IMR-90 (cell line): ENCODE measurements at regions not wholly inside any gene's neighbourhood (a gene's known extent, or its start where the extent isn't known, plus 50 kb on each side); places are given as distances from the start of the nearest gene placed in this dataset.

Experiments used
- ATAC-seq: fragments of 200-7000 bp; cut with Tn5 transposase; 2 replicates; pipeline ENCODE4 v1.9.1; 2020; ENCODE audit warnings: low read depth, mild to moderate bottlenecking, moderate library complexity
- BruUV-seq: library from RNA; stranded (reverse); fragments of 400-500 nt; replicated peaks from 2 replicates; lab custom pipeline; 2021; lab: Mats Ljungman, UMichigan
- CTCF ChIA-PET: fragments of 300-600 bp; formaldehyde crosslinking; extraction: SDS; loops from one replicate; lab custom pipeline; 2021; ENCODE audit warnings: antibody characterized with exemption; lab: Yijun Ruan, JAX
- POLR2A ChIA-PET: fragments of 300-600 bp; sonication (Branson Sonifier 250); formaldehyde crosslinking; loops from one replicate; lab custom pipeline; 2022; ENCODE audit warnings: antibody characterized with exemption; ENCODE audit not compliant: unreplicated experiment; lab: Charles Lee
- DNase-seq: peaks from one replicate; pipeline ENCODE4 v3.0.0; 2013
- H2AFZ ChIP-seq: replicated peaks from 2 replicates; pipeline ENCODE3; 2013; ENCODE audit warnings: low read length, mild to moderate bottlenecking; ENCODE audit not compliant: poor library complexity
- H2AK5ac ChIP-seq: 2 replicates; pipeline ENCODE4 v1.6.1; 2013; ENCODE audit warnings: low read depth, low read length, inconsistent platforms
- H2AK9ac ChIP-seq: replicated peaks from 2 replicates; pipeline ENCODE3; 2013; ENCODE audit warnings: mild to moderate bottlenecking, low read depth, low read length, moderate library complexity; ENCODE audit not compliant: poor library complexity
- H2BK120ac ChIP-seq: 2 replicates; pipeline ENCODE4 v1.6.1; 2013; ENCODE audit warnings: low read depth, low read length, inconsistent platforms
- H2BK15ac ChIP-seq: 3 replicates; pipeline ENCODE4 v1.6.1; 2013; ENCODE audit warnings: low read depth, low read length, inconsistent platforms
- H2BK20ac ChIP-seq: 2 replicates; pipeline ENCODE4 v1.6.1; 2013; ENCODE audit warnings: low read depth, mild to moderate bottlenecking, inconsistent platforms, low read length, moderate library complexity
- H2BK5ac ChIP-seq: 2 replicates; pipeline ENCODE4 v1.6.1; 2013; ENCODE audit warnings: mild to moderate bottlenecking, low read depth, low read length, inconsistent platforms; ENCODE audit not compliant: poor library complexity, severe bottlenecking
- H3K14ac ChIP-seq: replicated peaks from 2 replicates; pipeline ENCODE4 v1.6.1; 2013; ENCODE audit warnings: low read depth, low read length, inconsistent platforms
- H3K18ac ChIP-seq: 2 replicates; pipeline ENCODE4 v1.6.1; 2013; ENCODE audit warnings: low read depth, low read length, control low read depth
- H3K23ac ChIP-seq: 2 replicates; pipeline ENCODE4 v1.6.1; 2013; ENCODE audit warnings: low read depth, low read length, inconsistent platforms
- H3K27ac ChIP-seq: 2 replicates; pipeline ENCODE4 v1.5.1; 2013; ENCODE audit warnings: mild to moderate bottlenecking, control low read depth, low read length; ENCODE audit not compliant: insufficient read depth
- H3K27me3 ChIP-seq: 2 replicates; pipeline ENCODE4 v1.6.1; 2013; ENCODE audit warnings: low read length; ENCODE audit not compliant: control insufficient read depth, insufficient read depth
- H3K36me3 ChIP-seq: 2 replicates; pipeline ENCODE4 v1.6.1; 2013; ENCODE audit warnings: low read length, mixed read lengths; ENCODE audit not compliant: control insufficient read depth, insufficient read depth
- H3K4ac ChIP-seq: 2 replicates; pipeline ENCODE4 v1.6.1; 2013; ENCODE audit warnings: low read depth, low read length, inconsistent platforms
- H3K4me1 ChIP-seq: 2 replicates; pipeline ENCODE4 v1.6.1; 2013; ENCODE audit warnings: low read length, mixed read lengths; ENCODE audit not compliant: control insufficient read depth, insufficient read depth
- H3K4me2 ChIP-seq: 2 replicates; pipeline ENCODE4 v1.6.1; 2013; ENCODE audit warnings: low read depth, mild to moderate bottlenecking, control low read depth, low read length, moderate library complexity
- H3K4me3 ChIP-seq: 2 replicates; pipeline ENCODE4 v1.5.1; 2013; ENCODE audit warnings: low read depth, mild to moderate bottlenecking, control low read depth, low read length, moderate library complexity; ENCODE audit not compliant: insufficient read depth
- H3K56ac ChIP-seq: 2 replicates; pipeline ENCODE4 v1.6.1; 2013; ENCODE audit warnings: low read length, inconsistent platforms; ENCODE audit not compliant: insufficient read depth; ENCODE audit errors: extremely low read depth
- H3K79me1 ChIP-seq, 2 experiments: 2 replicates each; pipeline ENCODE4 v1.6.1; 2013; ENCODE audit warnings: low read length in 2 of 2, inconsistent platforms in 1 of 2, low read depth in 1 of 2
- H3K9ac ChIP-seq: 2 replicates; pipeline ENCODE4 v1.6.1; 2013; ENCODE audit warnings: low read depth, low read length, control low read depth
- H3K9me1 ChIP-seq: 2 replicates; pipeline ENCODE4 v1.6.1; 2013; ENCODE audit warnings: low read length, inconsistent platforms; ENCODE audit not compliant: insufficient read depth
- H3K9me3 ChIP-seq: 2 replicates; pipeline ENCODE4 v1.6.1; 2013; ENCODE audit warnings: low read length; ENCODE audit not compliant: control insufficient read depth, insufficient read depth
- H4K20me1 ChIP-seq: 2 replicates; pipeline ENCODE4 v1.6.1; 2013; ENCODE audit warnings: low read length, inconsistent platforms; ENCODE audit not compliant: insufficient read depth
- H4K5ac ChIP-seq: 2 replicates; pipeline ENCODE4 v1.6.1; 2013; ENCODE audit warnings: mild to moderate bottlenecking, low read depth, low read length, control low read depth
- H4K8ac ChIP-seq, 2 experiments: 2 replicates each; pipeline ENCODE4 v1.6.1; 2013; ENCODE audit warnings: low read depth in 2 of 2, low read length in 2 of 2, control low read depth in 1 of 2, inconsistent platforms in 1 of 2
- H4K91ac ChIP-seq: 2 replicates; pipeline ENCODE4 v1.6.1; 2013; ENCODE audit warnings: low read depth, low read length, inconsistent platforms; ENCODE audit not compliant: insufficient read depth
- BHLHE40 ChIP-seq: fragments of 150-350 bp; IDR thresholded peaks from 2 replicates; pipeline ENCODE4 v1.6.1; 2016; ENCODE audit warnings: mild to moderate bottlenecking, low read depth, low read length
- CHD1 ChIP-seq: IDR thresholded peaks from 2 replicates; pipeline ENCODE4 v1.6.1; 2012; ENCODE audit warnings: low read depth, low read length, improper control_type of control experiment
- POLR2A ChIP-seq: IDR thresholded peaks from 2 replicates; pipeline ENCODE4 v1.6.1; 2012; ENCODE audit warnings: mild to moderate bottlenecking, low read depth, low read length
- RFX5 ChIP-seq: IDR thresholded peaks from 2 replicates; pipeline ENCODE4 v1.8.0; 2012; ENCODE audit warnings: low read depth, mild to moderate bottlenecking, low read length, moderate library complexity
- WGBS, 2 experiments: methylation state at CpG; one replicate each; pipeline versions ENCODE4 v1.1.5 to v1.1.7; 2013; ENCODE audit warnings: missing lambda C conversion rate in 2 of 2; ENCODE audit not compliant: insufficient read length in 1 of 2; ENCODE audit errors: extremely low coverage in 2 of 2; 5-methylcytosine and 5-hydroxymethylcytosine counted together
- dilution Hi-C: fragments of 300-500 bp; cut with HindIII; formaldehyde crosslinking; loops from one replicate; pipeline ENCODE4 v1.14.3; 2018; ENCODE audit warnings: low sequenced_read_pairs; ENCODE audit not compliant: unreplicated experiment
- in situ Hi-C: fragments of 300-500 bp; cut with MboI; formaldehyde crosslinking; loops from 3 replicates; pipeline ENCODE4 v1.14.3; 2019; ENCODE audit warnings: low sequenced_read_pairs, inconsistent platforms, mixed read lengths
- intact Hi-C: fragments of 100-400 bp; cut with micrococcal nuclease; formaldehyde crosslinking; loops from 2 replicates; pipeline ENCODE4 v1.10.0; 2022
- TF ChIP-seq, protein P1 (sequence below): fragments of 150-350 bp; IDR thresholded peaks from 2 replicates; pipeline ENCODE4 v1.6.1; 2017; ENCODE audit warnings: mild to moderate bottlenecking, antibody characterized with exemption, low read length, low read depth
- TF ChIP-seq, protein P2 (sequence below): fragments of 150-350 bp; IDR thresholded peaks from 2 replicates; pipeline ENCODE4 v1.6.1; 2016; ENCODE audit warnings: low read depth, mild to moderate bottlenecking, low read length, moderate library complexity, borderline replicate concordance

DNA sequence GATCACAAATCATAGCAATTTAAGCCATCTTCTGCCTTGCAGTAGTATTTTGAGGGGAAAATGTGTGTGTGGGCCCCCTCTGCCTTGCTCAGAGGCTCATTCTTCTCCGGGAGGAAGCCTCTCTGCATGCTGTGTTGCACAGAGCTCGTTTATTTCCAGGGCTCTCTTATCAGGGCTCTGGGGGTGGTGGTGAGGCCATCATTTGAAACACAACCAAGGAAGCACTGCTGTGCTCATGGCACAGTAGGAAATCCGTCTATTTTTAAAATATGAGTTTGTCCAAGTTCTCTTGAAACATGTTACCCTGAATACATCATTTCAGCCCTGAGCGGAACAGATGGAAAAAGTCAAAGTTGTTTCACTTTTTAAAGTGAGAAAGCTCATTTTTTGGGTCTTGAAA lies 369.0 kb upstream of the CFAP20DC start:
- Histone ChIP-seq H3K14ac (no peak overlapping the region), H2AK5ac (no peak overlapping the region), H2BK15ac (no peak overlapping the region), H4K5ac (no peak overlapping the region), H3K27ac (no peak overlapping the region), H4K20me1 (no peaks in the 10 kb centered on the region), H3K36me3 (no peaks in the 10 kb centered on the region), H2BK120ac (no peak overlapping the region), H4K8ac (no peak overlapping the region), H3K4me3 (no peak overlapping the region), H2BK5ac (no peak overlapping the region), H3K4me1 (no peaks in the 10 kb centered on the region; the same call in 1 of the 2 replicates), H3K56ac (no peak overlapping the region), H3K27me3 (no peaks in the 10 kb centered on the region; the same call in 1 of the 2 replicates), H2AFZ (no peak overlapping the region), H2BK20ac (no peak overlapping the region), H2AK9ac (no peak overlapping the region), H3K23ac (no peak overlapping the region), H3K9me3 (no peaks in the 10 kb centered on the region), H3K4ac (no peak overlapping the region), H3K9me1 (no peaks in the 10 kb centered on the region), H3K79me1 (no peaks in the 10 kb centered on the region), H4K91ac (no peak overlapping the region), H3K9ac (no peak overlapping the region), H3K18ac (no peak overlapping the region), H3K4me2 (no peak overlapping the region)
- intact Hi-C loops, result no loop called here
- dilution Hi-C loops, result no loop called here
- TF ChIP-seq POLR2A, result no peak
- TF ChIP-seq, protein P1, sequence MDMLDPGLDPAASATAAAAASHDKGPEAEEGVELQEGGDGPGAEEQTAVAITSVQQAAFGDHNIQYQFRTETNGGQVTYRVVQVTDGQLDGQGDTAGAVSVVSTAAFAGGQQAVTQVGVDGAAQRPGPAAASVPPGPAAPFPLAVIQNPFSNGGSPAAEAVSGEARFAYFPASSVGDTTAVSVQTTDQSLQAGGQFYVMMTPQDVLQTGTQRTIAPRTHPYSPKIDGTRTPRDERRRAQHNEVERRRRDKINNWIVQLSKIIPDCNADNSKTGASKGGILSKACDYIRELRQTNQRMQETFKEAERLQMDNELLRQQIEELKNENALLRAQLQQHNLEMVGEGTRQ, result no peak
- TF ChIP-seq CHD1, result no peak
- TF ChIP-seq BHLHE40, result no peak
- TF ChIP-seq, protein P2, sequence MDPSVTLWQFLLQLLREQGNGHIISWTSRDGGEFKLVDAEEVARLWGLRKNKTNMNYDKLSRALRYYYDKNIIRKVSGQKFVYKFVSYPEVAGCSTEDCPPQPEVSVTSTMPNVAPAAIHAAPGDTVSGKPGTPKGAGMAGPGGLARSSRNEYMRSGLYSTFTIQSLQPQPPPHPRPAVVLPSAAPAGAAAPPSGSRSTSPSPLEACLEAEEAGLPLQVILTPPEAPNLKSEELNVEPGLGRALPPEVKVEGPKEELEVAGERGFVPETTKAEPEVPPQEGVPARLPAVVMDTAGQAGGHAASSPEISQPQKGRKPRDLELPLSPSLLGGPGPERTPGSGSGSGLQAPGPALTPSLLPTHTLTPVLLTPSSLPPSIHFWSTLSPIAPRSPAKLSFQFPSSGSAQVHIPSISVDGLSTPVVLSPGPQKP, result no peak
- no peak for TF ChIP-seq RFX5
- no CpG with 5 or more reads among the region's 4 CpGs for WGBS, 2 experiments
- POLR2A ChIA-PET, result no interaction called here
- no peak for ATAC-seq
- CTCF ChIA-PET, result interaction anchor here (0.7 kb wide), 1 partner anchor 430 kb away, joined by 3 read pairs; no protein-coding TSS in a partner anchor
- in situ Hi-C loops, result no loop called here
- BruUV-seq, result no TSS peak
- no peak for DNase-seq
